ENCODE measurements at regions not wholly inside any gene's neighbourhood (a gene's known extent, or its start where the extent isn't known, plus 50 kb on each side); places are given as distances from the start of the nearest gene placed in this dataset.

- Mint-ChIP-seq H3K36me3 (ENCODE audit: low read depth) (no peaks in the 10 kb centered on the region), H3K9me3 (no peaks in the 10 kb centered on the region), H3K27me3 (peaks cover 16% of the 10 kb centered on the region), H3K4me3 (no peak overlapping the region), H3K4me1 (ENCODE audit: low read depth) (no peaks in the 10 kb centered on the region), H3K27ac (no peak overlapping the region)
- Histone ChIP-seq H3K27ac (ENCODE audit: low read depth in 1 of 2, low read length in 2 of 2) (no peak overlapping the region), H3K27me3 (ENCODE audit: control insufficient read depth in 1 of 2, insufficient read depth in 2 of 2, low read length in 2 of 2) (peaks cover 4 to 6% of the 10 kb centered on the region in 2 experiments), H3K9me3 (ENCODE audit: control insufficient read depth in 1 of 2, insufficient read depth in 1 of 2, low read length in 2 of 2) (no peaks in the 10 kb centered on the region), H3K4me3 (ENCODE audit: low read length) (no peak overlapping the region), H3K36me3 (ENCODE audit: insufficient read depth, low read length) (no peaks in the 10 kb centered on the region), H3K4me1 (ENCODE audit: insufficient read depth, low read length) (no peaks in the 10 kb centered on the region)
- intact Hi-C loops (cut with DNase I, micrococcal nuclease) = no loop called here
- ChIA-PET POLR2A (no interaction called here), CTCF (no interaction called here)
- ATAC-seq (ENCODE audit: poor library complexity) (no peak), DNase-seq (no peak)
- no peak for TF ChIP-seq CTCF (IDR thresholded peaks at IDR 0.05)
These were observed 70.1 kb upstream of the FSTL4 start for GRCh38 chr5:133682451-133682850.

- no peaks in the 10 kb centered on the region for H3K4me1 ChIP-seq (ENCODE audit: insufficient read depth, low read length)
These were observed 69.6 kb upstream of the FSTL4 start for GRCh38 chr5:133681896-133682295.

GRCh38 chr5:133680830-133681565, 68.7 kb upstream of the FSTL4 start:
- ATAC-seq (ENCODE audit: poor library complexity) (no peak), DNase-seq (no peak)
- no peak for TF ChIP-seq CTCF (IDR thresholded peaks at IDR 0.05)
- Mint-ChIP-seq H3K9me3 (no peaks in the 10 kb centered on the region), H3K27me3 (peaks cover 4% of the 10 kb centered on the region), H3K36me3 (ENCODE audit: low read depth) (no peaks in the 10 kb centered on the region), H3K4me3 (no peak overlapping the region), H3K27ac (no peak overlapping the region), H3K4me1 (ENCODE audit: low read depth) (no peaks in the 10 kb centered on the region)
- Histone ChIP-seq H3K4me3 (ENCODE audit: low read length) (no peak overlapping the region), H3K27me3 (ENCODE audit: control insufficient read depth in 1 of 2, insufficient read depth in 2 of 2, low read length in 2 of 2) (peaks cover 0 to 4% of the 10 kb centered on the region in 2 experiments), H3K27ac (ENCODE audit: low read depth in 1 of 2, low read length in 2 of 2) (no peak overlapping the region), H3K4me1 (ENCODE audit: insufficient read depth, low read length) (no peaks in the 10 kb centered on the region), H3K9me3 (ENCODE audit: control insufficient read depth in 1 of 2, insufficient read depth in 1 of 2, low read length in 2 of 2) (no peaks in the 10 kb centered on the region), H3K36me3 (ENCODE audit: insufficient read depth, low read length) (no peaks in the 10 kb centered on the region)
- CTCF ChIA-PET = no interaction called here
- POLR2A ChIA-PET = interaction anchor here (0.7 kb wide), 1 partner anchor 80 kb away, joined by 3 read pairs; no protein-coding TSS in a partner anchor
- intact Hi-C loops (cut with DNase I, micrococcal nuclease) = no loop called here

More at GRCh38 chr5:133681896-133682295, 69.6 kb upstream of the FSTL4 start:
- peaks cover 11% of the 10 kb centered on the region for H3K27me3 Mint-ChIP-seq
- H3K4me3 Mint-ChIP-seq = no peak overlapping the region
- no peaks in the 10 kb centered on the region for H3K36me3 ChIP-seq (ENCODE audit: insufficient read depth, low read length)
- no peaks in the 10 kb centered on the region for H3K36me3 Mint-ChIP-seq (ENCODE audit: low read depth)
- no peak overlapping the region for H3K27ac ChIP-seq (ENCODE audit: low read depth in 1 of 2, low read length in 2 of 2)
- no peak for TF ChIP-seq CTCF (IDR thresholded peaks at IDR 0.05)
- POLR2A ChIA-PET = interaction anchor here (0.7 kb wide), 1 partner anchor 79 kb away, joined by 3 read pairs; no protein-coding TSS in a partner anchor
- H3K27ac Mint-ChIP-seq = no peak overlapping the region
- peaks cover under 1 to 4% of the 10 kb centered on the region in 2 experiments for H3K27me3 ChIP-seq (ENCODE audit: control insufficient read depth in 1 of 2, insufficient read depth in 2 of 2, low read length in 2 of 2)
- no peak overlapping the region for H3K4me3 ChIP-seq (ENCODE audit: low read length)
- no peaks in the 10 kb centered on the region for H3K9me3 ChIP-seq (ENCODE audit: control insufficient read depth in 1 of 2, insufficient read depth in 1 of 2, low read length in 2 of 2)
- ATAC-seq (ENCODE audit: poor library complexity) (no peak), DNase-seq (no peak)
- CTCF ChIA-PET = no interaction called here
- no peaks in the 10 kb centered on the region for H3K4me1 Mint-ChIP-seq (ENCODE audit: low read depth)
- intact Hi-C loops (cut with DNase I, micrococcal nuclease) = no loop called here
- no peaks in the 10 kb centered on the region for H3K9me3 Mint-ChIP-seq
